Astrocyte (in vitro differentiated cells and primary cell): ENCODE measurements at regions not wholly inside any gene's neighbourhood (a gene's known extent, or its start where the extent isn't known, plus 50 kb on each side); places are given as distances from the start of the nearest gene placed in this dataset.

Experiments
- CTCF ChIP-seq: IDR thresholded peaks from 2 replicates; pipeline ENCODE4 v1.5.1; 2011; ENCODE audit warnings: low read depth, mild to moderate bottlenecking, inconsistent platforms, low read length, moderate library complexity; ENCODE audit not compliant: insufficient read depth
- EZH2 ChIP-seq: IDR thresholded peaks from 2 replicates; pipeline ENCODE4 v1.6.1; 2012; ENCODE audit warnings: mild to moderate bottlenecking, low read length, inconsistent platforms; ENCODE audit not compliant: insufficient read depth

GRCh38 chr5:143601357-143601756 lies 197.9 kb upstream of the NR3C1 start:
- no peak for TF ChIP-seq CTCF
- no peak for TF ChIP-seq EZH2
